WTC11 (cell line): ENCODE measurements at regions not wholly inside any gene's neighbourhood (a gene's known extent, or its start where the extent isn't known, plus 50 kb on each side); places are given as distances from the start of the nearest gene placed in this dataset.

Experiments
- ATAC-seq: fragments of 200-7000 bp; cut with Tn5 transposase; 2 replicates; pipeline ENCODE4 v1.10.0; 2021; ENCODE audit warnings: mild to moderate bottlenecking, moderate library complexity
- CTCF ChIA-PET: fragments of 300-600 bp; sonication (Branson Sonifier 250); formaldehyde crosslinking; loops from one replicate; lab custom pipeline; 2021; ENCODE audit warnings: antibody characterized with exemption; lab: Charles Lee
- POLR2A ChIA-PET: fragments of 350-600 bp; sonication (Branson Sonifier 250); formaldehyde crosslinking; loops from one replicate; lab custom pipeline; 2021; ENCODE audit warnings: antibody characterized with exemption; lab: Charles Lee
- DNase-seq: peaks from one replicate; pipeline ENCODE4 v3.0.0; 2021; ENCODE audit warnings: low spot score
- H3K27ac Mint-ChIP-seq: 2 replicates; pipeline ENCODE4 v1.8.0; 2021; ENCODE audit warnings: mixed read lengths
- H3K27me3 Mint-ChIP-seq: 2 replicates; pipeline ENCODE4 v1.8.0; 2021; ENCODE audit warnings: low read depth, mild to moderate bottlenecking, moderate library complexity, mixed read lengths
- H3K36me3 Mint-ChIP-seq: 2 replicates; pipeline ENCODE4 v1.8.0; 2021; ENCODE audit warnings: mixed read lengths
- H3K4me1 Mint-ChIP-seq: 2 replicates; pipeline ENCODE4 v1.8.0; 2022; ENCODE audit warnings: mixed read lengths
- H3K4me3 Mint-ChIP-seq: 2 replicates; pipeline ENCODE4 v1.8.0; 2021; ENCODE audit warnings: mild to moderate bottlenecking, moderate library complexity, mixed read lengths
- H3K9me3 Mint-ChIP-seq: 2 replicates; pipeline ENCODE4 v1.8.0; 2021; ENCODE audit warnings: mixed read lengths
- CBFB ChIP-seq: sonication (generic); formaldehyde crosslinking; IDR thresholded peaks from 2 replicates; pipeline ENCODE4 v1.8.1; 2022; ENCODE audit warnings: mild to moderate bottlenecking, low read depth, missing genetic modification reagents
- NFE2L1 ChIP-seq: sonication (generic); formaldehyde crosslinking; IDR thresholded peaks from 2 replicates; pipeline ENCODE4 v1.8.1; 2023; ENCODE audit warnings: missing genetic modification reagents
- NR3C1 ChIP-seq: sonication (generic); formaldehyde crosslinking; conservative IDR thresholded peaks from 2 replicates; pipeline ENCODE4 v1.8.1; 2023; ENCODE audit warnings: low read depth, mild to moderate bottlenecking, missing genetic modification reagents
- OVOL2 ChIP-seq: fragments of 250-450 bp; sonication (Bioruptor Pico); IDR thresholded peaks from 2 replicates; pipeline ENCODE4 v1.9.0; 2021; ENCODE audit warnings: mild to moderate bottlenecking, borderline replicate concordance
- SP1 ChIP-seq: sonication (generic); formaldehyde crosslinking; conservative IDR thresholded peaks from 2 replicates; pipeline ENCODE4 v1.8.1; 2022; ENCODE audit warnings: missing genetic modification reagents
- TEAD1 ChIP-seq: sonication (generic); formaldehyde crosslinking; IDR thresholded peaks from 2 replicates; pipeline ENCODE4 v1.8.0; 2022; ENCODE audit warnings: mild to moderate bottlenecking, missing genetic modification reagents
- ZBTB21 ChIP-seq: sonication (generic); formaldehyde crosslinking; IDR thresholded peaks from 2 replicates; pipeline ENCODE4 v1.8.1; 2023; ENCODE audit warnings: mild to moderate bottlenecking, missing genetic modification reagents, borderline replicate concordance
- ZNF219 ChIP-seq: sonication (generic); formaldehyde crosslinking; IDR thresholded peaks from 2 replicates; pipeline ENCODE4 v1.8.0; 2023; ENCODE audit warnings: missing genetic modification reagents, mild to moderate bottlenecking, borderline replicate concordance
- ZNF423 ChIP-seq: fragments of 250-450 bp; sonication (Bioruptor Pico); IDR thresholded peaks from 2 replicates; pipeline ENCODE4 v2.1.2; 2022; ENCODE audit warnings: mild to moderate bottlenecking, moderate library complexity
- TF ChIP-seq, protein P1 (sequence below): sonication (generic); formaldehyde crosslinking; IDR thresholded peaks from 2 replicates; pipeline ENCODE4 v1.8.0; 2022; ENCODE audit warnings: missing genetic modification reagents
- TF ChIP-seq, protein P2 (sequence below): sonication (generic); formaldehyde crosslinking; IDR thresholded peaks from 2 replicates; pipeline ENCODE4 v1.8.0; 2022; ENCODE audit warnings: mild to moderate bottlenecking, missing genetic modification reagents
- TF ChIP-seq, protein P3 (sequence below): sonication (generic); formaldehyde crosslinking; IDR thresholded peaks from 2 replicates; pipeline ENCODE4 v1.8.1; 2022; ENCODE audit warnings: mild to moderate bottlenecking, missing genetic modification reagents, moderate library complexity, borderline replicate concordance
- TF ChIP-seq, protein P4 (sequence below): fragments of 200-600 bp; IDR thresholded peaks from 2 replicates; pipeline ENCODE4 v1.8.0; 2022; ENCODE audit warnings: antibody characterized with exemption
- TF ChIP-seq, protein P5 (sequence below): fragments of 250-450 bp; sonication (Bioruptor Pico); IDR thresholded peaks from 2 replicates; pipeline ENCODE4 v2.1.2; 2022; ENCODE audit warnings: mild to moderate bottlenecking, moderate library complexity
- TF ChIP-seq, protein P6 (sequence below): sonication (generic); formaldehyde crosslinking; IDR thresholded peaks from 2 replicates; pipeline ENCODE4 v1.8.0; 2022; ENCODE audit warnings: mild to moderate bottlenecking, missing genetic modification reagents
- TF ChIP-seq, protein P7 (sequence below): sonication (generic); formaldehyde crosslinking; IDR thresholded peaks from 2 replicates; pipeline ENCODE4 v1.8.1; 2023; ENCODE audit warnings: mild to moderate bottlenecking, missing genetic modification reagents, borderline replicate concordance
- TF ChIP-seq, protein P8 (sequence below): fragments of 250-450 bp; sonication (Bioruptor Pico); IDR thresholded peaks from 2 replicates; pipeline ENCODE4 v1.9.0; 2021; ENCODE audit warnings: moderate library complexity, mild to moderate bottlenecking, inconsistent platforms, borderline replicate concordance

DNA sequence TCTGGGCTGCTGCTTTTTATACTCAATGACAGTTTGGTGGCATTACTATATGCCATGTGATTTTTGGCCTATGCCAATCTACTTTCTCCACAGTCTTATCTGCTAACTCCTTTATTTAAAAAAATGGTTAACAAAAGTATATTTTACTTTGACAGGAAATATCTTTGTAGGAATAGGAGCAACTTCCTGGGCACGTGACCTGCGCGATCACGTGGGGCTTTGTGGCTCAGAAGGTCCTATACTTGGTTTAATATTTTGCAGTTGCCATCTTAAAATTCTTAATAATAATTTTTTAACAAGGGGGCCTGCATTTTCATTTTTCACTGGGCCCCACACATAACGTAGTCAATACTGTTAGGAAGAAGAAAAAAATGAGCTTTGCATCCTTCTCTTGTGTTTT lies 249.7 kb downstream of the ACTR3 start:
- Mint-ChIP-seq H3K4me1 (peaks cover 5% of the 10 kb centered on the region), H3K9me3 (peaks cover 62% of the 10 kb centered on the region), H3K27ac (no peak overlapping the region), H3K27me3 (peaks cover 8% of the 10 kb centered on the region), H3K36me3 (peaks cover 27% of the 10 kb centered on the region), H3K4me3 (no peak overlapping the region)
- ChIA-PET CTCF (no interaction called here), POLR2A (no interaction called here)
- DNase-seq: no peak
- TF ChIP-seq TEAD1 (CRISPR knock-in tag) (no peak), ZNF423 (no peak), NR3C1 (CRISPR knock-in tag) (no peak), NFE2L1 (CRISPR knock-in tag) (no peak), SP1 (CRISPR knock-in tag) (no peak)
- TF ChIP-seq, protein P1, sequence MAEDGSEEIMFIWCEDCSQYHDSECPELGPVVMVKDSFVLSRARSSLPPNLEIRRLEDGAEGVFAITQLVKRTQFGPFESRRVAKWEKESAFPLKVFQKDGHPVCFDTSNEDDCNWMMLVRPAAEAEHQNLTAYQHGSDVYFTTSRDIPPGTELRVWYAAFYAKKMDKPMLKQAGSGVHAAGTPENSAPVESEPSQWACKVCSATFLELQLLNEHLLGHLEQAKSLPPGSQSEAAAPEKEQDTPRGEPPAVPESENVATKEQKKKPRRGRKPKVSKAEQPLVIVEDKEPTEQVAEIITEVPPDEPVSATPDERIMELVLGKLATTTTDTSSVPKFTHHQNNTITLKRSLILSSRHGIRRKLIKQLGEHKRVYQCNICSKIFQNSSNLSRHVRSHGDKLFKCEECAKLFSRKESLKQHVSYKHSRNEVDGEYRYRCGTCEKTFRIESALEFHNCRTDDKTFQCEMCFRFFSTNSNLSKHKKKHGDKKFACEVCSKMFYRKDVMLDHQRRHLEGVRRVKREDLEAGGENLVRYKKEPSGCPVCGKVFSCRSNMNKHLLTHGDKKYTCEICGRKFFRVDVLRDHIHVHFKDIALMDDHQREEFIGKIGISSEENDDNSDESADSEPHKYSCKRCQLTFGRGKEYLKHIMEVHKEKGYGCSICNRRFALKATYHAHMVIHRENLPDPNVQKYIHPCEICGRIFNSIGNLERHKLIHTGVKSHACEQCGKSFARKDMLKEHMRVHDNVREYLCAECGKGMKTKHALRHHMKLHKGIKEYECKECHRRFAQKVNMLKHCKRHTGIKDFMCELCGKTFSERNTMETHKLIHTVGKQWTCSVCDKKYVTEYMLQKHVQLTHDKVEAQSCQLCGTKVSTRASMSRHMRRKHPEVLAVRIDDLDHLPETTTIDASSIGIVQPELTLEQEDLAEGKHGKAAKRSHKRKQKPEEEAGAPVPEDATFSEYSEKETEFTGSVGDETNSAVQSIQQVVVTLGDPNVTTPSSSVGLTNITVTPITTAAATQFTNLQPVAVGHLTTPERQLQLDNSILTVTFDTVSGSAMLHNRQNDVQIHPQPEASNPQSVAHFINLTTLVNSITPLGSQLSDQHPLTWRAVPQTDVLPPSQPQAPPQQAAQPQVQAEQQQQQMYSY (CRISPR knock-in tag): no peak
- TF ChIP-seq, protein P2, sequence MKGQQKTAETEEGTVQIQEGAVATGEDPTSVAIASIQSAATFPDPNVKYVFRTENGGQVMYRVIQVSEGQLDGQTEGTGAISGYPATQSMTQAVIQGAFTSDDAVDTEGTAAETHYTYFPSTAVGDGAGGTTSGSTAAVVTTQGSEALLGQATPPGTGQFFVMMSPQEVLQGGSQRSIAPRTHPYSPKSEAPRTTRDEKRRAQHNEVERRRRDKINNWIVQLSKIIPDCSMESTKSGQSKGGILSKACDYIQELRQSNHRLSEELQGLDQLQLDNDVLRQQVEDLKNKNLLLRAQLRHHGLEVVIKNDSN (CRISPR knock-in tag): no peak
- TF ChIP-seq, protein P3, sequence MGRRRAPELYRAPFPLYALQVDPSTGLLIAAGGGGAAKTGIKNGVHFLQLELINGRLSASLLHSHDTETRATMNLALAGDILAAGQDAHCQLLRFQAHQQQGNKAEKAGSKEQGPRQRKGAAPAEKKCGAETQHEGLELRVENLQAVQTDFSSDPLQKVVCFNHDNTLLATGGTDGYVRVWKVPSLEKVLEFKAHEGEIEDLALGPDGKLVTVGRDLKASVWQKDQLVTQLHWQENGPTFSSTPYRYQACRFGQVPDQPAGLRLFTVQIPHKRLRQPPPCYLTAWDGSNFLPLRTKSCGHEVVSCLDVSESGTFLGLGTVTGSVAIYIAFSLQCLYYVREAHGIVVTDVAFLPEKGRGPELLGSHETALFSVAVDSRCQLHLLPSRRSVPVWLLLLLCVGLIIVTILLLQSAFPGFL: no peak
- no peak for ATAC-seq

DNA sequence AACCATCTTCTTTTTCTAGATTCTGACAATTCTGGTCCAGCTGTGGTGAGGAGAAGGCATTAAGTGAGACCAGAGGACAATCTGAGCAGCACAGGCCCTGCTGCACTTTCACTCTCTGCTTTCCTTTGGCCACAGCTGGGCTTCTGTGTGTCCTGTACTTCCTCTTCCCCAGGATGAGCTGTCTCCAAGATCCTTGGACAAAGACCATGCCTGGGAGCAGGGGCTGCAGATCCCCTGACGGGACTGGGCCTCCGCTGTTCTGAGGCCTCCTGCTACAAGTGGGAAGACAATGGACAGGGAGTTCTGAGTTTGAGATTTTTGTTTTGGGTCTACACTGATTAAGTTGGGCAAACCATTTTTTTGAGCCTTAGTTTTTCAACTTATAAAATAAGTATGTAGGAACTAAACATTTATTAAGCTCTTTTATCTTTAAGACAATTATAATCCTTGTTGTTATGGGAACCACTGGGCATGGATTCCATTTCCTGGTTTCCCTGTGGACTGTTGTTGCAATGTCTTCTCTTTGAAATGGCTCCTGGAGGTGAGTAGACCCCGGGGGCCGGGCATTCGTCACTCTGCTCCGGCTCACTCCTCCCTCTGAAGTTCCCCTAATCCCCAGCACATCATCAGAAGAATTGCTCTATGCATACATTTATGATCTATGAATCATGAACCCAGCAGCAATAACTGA lies 266.6 kb downstream of the ACTR3 start:
- no peak for DNase-seq
- no peak overlapping the region for H3K27ac Mint-ChIP-seq
- no peaks in the 10 kb centered on the region; the same call in 1 of the 2 replicates for H3K27me3 Mint-ChIP-seq
- ChIA-PET POLR2A (no interaction called here), CTCF (no interaction called here)
- no peak overlapping the region for H3K4me3 Mint-ChIP-seq
- ATAC-seq: no peak
- H3K36me3 Mint-ChIP-seq: peaks cover 27% of the 10 kb centered on the region
- peaks cover 56% of the 10 kb centered on the region for H3K9me3 Mint-ChIP-seq
- no peaks in the 10 kb centered on the region; the same call in 1 of the 2 replicates for H3K4me1 Mint-ChIP-seq
- TF ChIP-seq, protein P4, sequence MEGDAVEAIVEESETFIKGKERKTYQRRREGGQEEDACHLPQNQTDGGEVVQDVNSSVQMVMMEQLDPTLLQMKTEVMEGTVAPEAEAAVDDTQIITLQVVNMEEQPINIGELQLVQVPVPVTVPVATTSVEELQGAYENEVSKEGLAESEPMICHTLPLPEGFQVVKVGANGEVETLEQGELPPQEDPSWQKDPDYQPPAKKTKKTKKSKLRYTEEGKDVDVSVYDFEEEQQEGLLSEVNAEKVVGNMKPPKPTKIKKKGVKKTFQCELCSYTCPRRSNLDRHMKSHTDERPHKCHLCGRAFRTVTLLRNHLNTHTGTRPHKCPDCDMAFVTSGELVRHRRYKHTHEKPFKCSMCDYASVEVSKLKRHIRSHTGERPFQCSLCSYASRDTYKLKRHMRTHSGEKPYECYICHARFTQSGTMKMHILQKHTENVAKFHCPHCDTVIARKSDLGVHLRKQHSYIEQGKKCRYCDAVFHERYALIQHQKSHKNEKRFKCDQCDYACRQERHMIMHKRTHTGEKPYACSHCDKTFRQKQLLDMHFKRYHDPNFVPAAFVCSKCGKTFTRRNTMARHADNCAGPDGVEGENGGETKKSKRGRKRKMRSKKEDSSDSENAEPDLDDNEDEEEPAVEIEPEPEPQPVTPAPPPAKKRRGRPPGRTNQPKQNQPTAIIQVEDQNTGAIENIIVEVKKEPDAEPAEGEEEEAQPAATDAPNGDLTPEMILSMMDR: no peak
- TF ChIP-seq, protein P5, sequence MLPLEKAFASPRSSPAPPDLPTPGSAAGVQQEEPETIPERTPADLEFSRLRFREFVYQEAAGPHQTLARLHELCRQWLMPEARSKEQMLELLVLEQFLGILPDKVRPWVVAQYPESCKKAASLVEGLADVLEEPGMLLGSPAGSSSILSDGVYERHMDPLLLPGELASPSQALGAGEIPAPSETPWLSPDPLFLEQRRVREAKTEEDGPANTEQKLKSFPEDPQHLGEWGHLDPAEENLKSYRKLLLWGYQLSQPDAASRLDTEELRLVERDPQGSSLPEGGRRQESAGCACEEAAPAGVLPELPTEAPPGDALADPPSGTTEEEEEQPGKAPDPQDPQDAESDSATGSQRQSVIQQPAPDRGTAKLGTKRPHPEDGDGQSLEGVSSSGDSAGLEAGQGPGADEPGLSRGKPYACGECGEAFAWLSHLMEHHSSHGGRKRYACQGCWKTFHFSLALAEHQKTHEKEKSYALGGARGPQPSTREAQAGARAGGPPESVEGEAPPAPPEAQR (CRISPR knock-in tag): no peak
- no peak for TF ChIP-seq OVOL2 (CRISPR knock-in tag)
- TF ChIP-seq, protein P6, sequence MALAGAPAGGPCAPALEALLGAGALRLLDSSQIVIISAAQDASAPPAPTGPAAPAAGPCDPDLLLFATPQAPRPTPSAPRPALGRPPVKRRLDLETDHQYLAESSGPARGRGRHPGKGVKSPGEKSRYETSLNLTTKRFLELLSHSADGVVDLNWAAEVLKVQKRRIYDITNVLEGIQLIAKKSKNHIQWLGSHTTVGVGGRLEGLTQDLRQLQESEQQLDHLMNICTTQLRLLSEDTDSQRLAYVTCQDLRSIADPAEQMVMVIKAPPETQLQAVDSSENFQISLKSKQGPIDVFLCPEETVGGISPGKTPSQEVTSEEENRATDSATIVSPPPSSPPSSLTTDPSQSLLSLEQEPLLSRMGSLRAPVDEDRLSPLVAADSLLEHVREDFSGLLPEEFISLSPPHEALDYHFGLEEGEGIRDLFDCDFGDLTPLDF (CRISPR knock-in tag): no peak
- TF ChIP-seq, protein P7, sequence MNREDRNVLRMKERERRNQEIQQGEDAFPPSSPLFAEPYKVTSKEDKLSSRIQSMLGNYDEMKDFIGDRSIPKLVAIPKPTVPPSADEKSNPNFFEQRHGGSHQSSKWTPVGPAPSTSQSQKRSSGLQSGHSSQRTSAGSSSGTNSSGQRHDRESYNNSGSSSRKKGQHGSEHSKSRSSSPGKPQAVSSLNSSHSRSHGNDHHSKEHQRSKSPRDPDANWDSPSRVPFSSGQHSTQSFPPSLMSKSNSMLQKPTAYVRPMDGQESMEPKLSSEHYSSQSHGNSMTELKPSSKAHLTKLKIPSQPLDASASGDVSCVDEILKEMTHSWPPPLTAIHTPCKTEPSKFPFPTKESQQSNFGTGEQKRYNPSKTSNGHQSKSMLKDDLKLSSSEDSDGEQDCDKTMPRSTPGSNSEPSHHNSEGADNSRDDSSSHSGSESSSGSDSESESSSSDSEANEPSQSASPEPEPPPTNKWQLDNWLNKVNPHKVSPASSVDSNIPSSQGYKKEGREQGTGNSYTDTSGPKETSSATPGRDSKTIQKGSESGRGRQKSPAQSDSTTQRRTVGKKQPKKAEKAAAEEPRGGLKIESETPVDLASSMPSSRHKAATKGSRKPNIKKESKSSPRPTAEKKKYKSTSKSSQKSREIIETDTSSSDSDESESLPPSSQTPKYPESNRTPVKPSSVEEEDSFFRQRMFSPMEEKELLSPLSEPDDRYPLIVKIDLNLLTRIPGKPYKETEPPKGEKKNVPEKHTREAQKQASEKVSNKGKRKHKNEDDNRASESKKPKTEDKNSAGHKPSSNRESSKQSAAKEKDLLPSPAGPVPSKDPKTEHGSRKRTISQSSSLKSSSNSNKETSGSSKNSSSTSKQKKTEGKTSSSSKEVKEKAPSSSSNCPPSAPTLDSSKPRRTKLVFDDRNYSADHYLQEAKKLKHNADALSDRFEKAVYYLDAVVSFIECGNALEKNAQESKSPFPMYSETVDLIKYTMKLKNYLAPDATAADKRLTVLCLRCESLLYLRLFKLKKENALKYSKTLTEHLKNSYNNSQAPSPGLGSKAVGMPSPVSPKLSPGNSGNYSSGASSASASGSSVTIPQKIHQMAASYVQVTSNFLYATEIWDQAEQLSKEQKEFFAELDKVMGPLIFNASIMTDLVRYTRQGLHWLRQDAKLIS (CRISPR knock-in tag): no peak
- no peak for TF ChIP-seq ZBTB21 (CRISPR knock-in tag)
- TF ChIP-seq, protein P8, sequence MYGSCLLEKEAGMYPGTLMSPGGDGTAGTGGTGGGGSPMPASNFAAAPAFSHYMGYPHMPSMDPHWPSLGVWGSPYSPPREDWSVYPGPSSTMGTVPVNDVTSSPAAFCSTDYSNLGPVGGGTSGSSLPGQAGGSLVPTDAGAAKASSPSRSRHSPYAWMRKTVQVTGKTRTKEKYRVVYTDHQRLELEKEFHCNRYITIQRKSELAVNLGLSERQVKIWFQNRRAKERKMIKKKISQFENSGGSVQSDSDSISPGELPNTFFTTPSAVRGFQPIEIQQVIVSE (CRISPR knock-in tag): no peak
- TF ChIP-seq ZNF219 (CRISPR knock-in tag): no peak
- no peak for TF ChIP-seq CBFB (CRISPR knock-in tag)
